Naive thymus-derived CD8-positive, alpha-beta T cell (primary cell): ENCODE measurements at regions not wholly inside any gene's neighbourhood (a gene's known extent, or its start where the extent isn't known, plus 50 kb on each side); places are given as distances from the start of the nearest gene placed in this dataset.
"Not testable (repeated sequence)": the region's sequence is repeated elsewhere in the genome, so short reads cannot be mapped to it uniquely, and the experiment has no call there.

Experiments
- ATAC-seq, 2 donors: fragments of 150-1000 bp; cut with Tn5 transposase in 1 of 2; sonication (Bioruptor Pico), chemical (Tn5 transposase) in 1 of 2; 1 replicate in 1 of 2; 2 replicates in 1 of 2; pipeline ENCODE4 v1.10.0; 2021; ENCODE audit warnings: mild to moderate bottlenecking in 2 of 2, moderate library complexity in 2 of 2
- POLR2A ChIA-PET: fragments of 350-600 bp; sonication (Branson Sonifier 250); formaldehyde crosslinking; loops from one replicate; lab custom pipeline; 2021; ENCODE audit warnings: antibody characterized with exemption; lab: Charles Lee
- DNase-seq, 10 donors: peaks; one replicate each; pipeline versions ENCODE4 v3.0.0 to v3.0.0-alpha.2; 2020 to 2022
- H3K27ac Mint-ChIP-seq, 10 donors: one replicate each; pipeline ENCODE4 v1.8.0; 2020 to 2022; ENCODE audit warnings: mild to moderate bottlenecking in 10 of 10, mixed read lengths in 10 of 10, moderate library complexity in 4 of 10, inconsistent platforms in 1 of 10
- H3K27me3 Mint-ChIP-seq, 5 donors: one replicate each; pipeline ENCODE4 v1.8.0; 2021 to 2022; ENCODE audit warnings: mixed read lengths in 5 of 5
- H3K36me3 Mint-ChIP-seq, 3 donors: one replicate each; pipeline ENCODE4 v1.8.0; 2020 to 2022; ENCODE audit warnings: mixed read lengths in 3 of 3, mild to moderate bottlenecking in 2 of 3, inconsistent platforms in 1 of 3
- H3K4me1 Mint-ChIP-seq, 4 donors: one replicate each; pipeline ENCODE4 v1.8.0; 2021 to 2022; ENCODE audit warnings: mixed read lengths in 4 of 4
- H3K4me3 Mint-ChIP-seq, 10 donors: one replicate each; pipeline ENCODE4 v1.8.0; 2020 to 2022; ENCODE audit warnings: mild to moderate bottlenecking in 10 of 10, mixed read lengths in 10 of 10, moderate library complexity in 6 of 10, inconsistent platforms in 1 of 10
- H3K9me3 Mint-ChIP-seq, 9 donors: one replicate each; pipeline ENCODE4 v1.8.0; 2020 to 2022; ENCODE audit warnings: mixed read lengths in 9 of 9, mild to moderate bottlenecking in 3 of 9, inconsistent platforms in 1 of 9, moderate library complexity in 1 of 9

GRCh38 chr5:19142713-19143414 lies 845.1 kb downstream of the CDH18 start:
- peaks cover 0 to 22% (median 12%) of the 10 kb centered on the region in 9 donors for H3K9me3 Mint-ChIP-seq
- ATAC-seq = not testable (repeated sequence)

DNA sequence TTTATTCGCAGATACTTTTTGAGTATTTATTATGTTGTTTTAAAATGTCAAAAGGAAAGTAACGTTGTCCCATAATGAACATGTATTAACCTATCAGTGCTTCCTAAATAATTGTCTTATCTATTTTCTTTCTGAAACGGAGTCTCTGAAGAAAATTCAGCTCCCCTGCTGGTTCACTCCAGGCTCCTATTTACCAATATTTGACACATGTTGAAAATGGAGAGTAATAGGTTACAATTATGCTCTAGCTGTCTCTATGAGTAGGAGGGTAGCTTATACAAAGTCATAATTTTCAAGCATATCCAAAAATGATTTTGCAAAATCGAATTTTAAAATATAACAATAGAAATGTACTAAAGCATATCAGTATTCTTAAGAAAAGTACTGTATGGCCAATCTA lies 844.1 kb downstream of the CDH18 start:
- Mint-ChIP-seq H3K4me1 (no peaks in the 10 kb centered on the region), H3K27ac (no peak overlapping the region), H3K9me3 (peaks cover 2 to 24% (median 12%) of the 10 kb centered on the region in 9 donors), H3K27me3 (no peaks in the 10 kb centered on the region), H3K4me3 (no peak overlapping the region), H3K36me3 (no peaks in the 10 kb centered on the region)
- ATAC-seq (no peak), DNase-seq (no peak)
- POLR2A ChIA-PET = no interaction called here

More at GRCh38 chr5:19142713-19143414, 845.1 kb downstream of the CDH18 start:
- DNase-seq, H3K27ac Mint-ChIP-seq, H3K36me3 Mint-ChIP-seq, POLR2A ChIA-PET, H3K27me3 Mint-ChIP-seq, H3K4me1 Mint-ChIP-seq, H3K4me3 Mint-ChIP-seq: not testable (repeated sequence)

DNA sequence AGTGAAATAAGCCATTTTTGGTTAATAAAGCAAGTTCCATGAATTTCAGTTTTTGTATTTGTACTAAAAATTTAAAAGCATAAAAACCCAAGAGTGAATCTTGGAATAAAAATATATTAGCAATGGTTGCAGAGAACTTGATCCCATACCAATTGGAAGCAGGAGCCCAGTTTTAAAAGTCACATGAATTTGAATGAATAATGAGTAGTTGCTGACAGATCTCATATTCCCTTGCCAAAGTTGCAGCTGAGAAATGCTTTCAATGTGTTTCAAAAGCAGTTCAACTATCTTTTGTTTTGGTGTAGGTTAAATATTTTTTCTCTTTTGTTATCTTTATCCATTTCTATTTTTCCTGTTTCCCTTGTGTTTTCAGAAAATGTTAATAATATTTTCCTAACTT lies 818.6 kb downstream of the CDH18 start:
- Mint-ChIP-seq H3K4me1 (no peaks in the 10 kb centered on the region), H3K4me3 (no peak overlapping the region), H3K27me3 (no peaks in the 10 kb centered on the region), H3K27ac (no peak overlapping the region), H3K9me3 (peaks cover 0 to 6% (median 0%) of the 10 kb centered on the region in 9 donors), H3K36me3 (no peaks in the 10 kb centered on the region)
- no peak for DNase-seq
- ATAC-seq = no peak
- POLR2A ChIA-PET = no interaction called here

DNA sequence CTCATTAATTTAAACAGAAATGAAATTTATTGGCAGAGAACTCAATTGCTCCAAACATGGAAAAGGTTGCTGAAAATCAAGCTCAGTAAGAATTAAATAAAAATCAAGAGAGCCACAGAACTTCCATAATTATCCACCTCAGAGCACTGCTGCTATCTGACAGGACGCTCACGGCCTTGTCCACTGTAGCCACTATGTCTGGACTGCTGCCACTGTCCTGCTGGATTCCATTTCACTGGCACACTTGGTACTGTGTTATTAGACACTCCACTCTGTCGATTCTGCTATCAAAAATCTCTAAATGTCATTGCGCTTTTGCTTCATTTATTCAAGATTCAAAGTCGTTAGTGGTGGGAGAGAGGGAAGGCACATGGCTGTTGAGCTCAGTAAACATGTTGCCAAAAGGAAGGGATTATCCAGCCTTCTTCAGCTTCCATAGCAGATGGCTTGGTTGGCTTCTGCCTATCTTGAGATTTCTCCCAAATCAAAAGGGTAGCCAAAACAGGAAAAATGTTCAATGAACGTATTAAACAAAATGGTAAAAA lies 815.0 kb downstream of the CDH18 start:
- Mint-ChIP-seq H3K9me3 (peaks cover 0 to 3% (median 0%) of the 10 kb centered on the region in 9 donors), H3K4me3 (no peak overlapping the region)
- no peak for ATAC-seq

DNA sequence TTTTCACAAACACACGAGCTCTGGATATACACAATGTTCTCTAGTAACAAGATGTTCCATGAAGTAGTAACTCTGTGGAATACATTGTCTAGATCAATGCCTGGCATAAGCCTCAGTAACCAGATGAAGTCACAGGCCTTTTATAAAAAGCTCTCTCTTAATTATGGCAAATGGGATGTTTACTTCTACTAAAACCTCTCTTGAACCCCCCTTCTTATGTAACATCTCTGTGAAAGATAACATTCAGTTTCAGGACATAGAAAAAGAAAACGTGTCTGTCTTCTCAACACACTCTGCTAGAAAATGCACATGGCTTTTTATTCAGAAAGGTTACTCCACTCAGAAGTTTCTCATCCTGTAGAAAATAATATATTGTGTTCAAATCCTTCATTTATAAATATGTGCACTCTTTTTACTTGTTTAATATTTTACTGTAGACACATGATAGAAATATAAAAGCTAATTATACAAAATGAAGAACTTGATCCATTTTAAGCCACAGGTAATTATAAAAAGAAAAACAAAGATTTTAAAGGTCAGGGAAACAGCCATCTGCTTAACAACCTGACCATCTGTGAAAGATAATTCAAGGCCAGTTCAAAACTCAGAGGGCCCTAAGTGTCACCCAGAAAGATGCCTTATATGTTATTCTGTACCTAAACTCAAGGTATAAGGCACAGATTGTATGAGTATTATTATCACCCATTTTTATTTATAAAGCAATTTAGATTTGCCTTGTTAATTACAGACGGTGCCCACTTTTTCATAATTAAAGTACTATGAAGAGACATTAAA lies 812.0 kb downstream of the CDH18 start:
- POLR2A ChIA-PET = no interaction called here
- DNase-seq = no peak
- Mint-ChIP-seq H3K27me3 (no peaks in the 10 kb centered on the region), H3K4me3 (no peak overlapping the region), H3K27ac (no peak overlapping the region), H3K4me1 (no peaks in the 10 kb centered on the region), H3K9me3 (peaks cover 0 to 3% (median 0%) of the 10 kb centered on the region in 9 donors), H3K36me3 (no peaks in the 10 kb centered on the region)
- ATAC-seq = no peak

More for the DNA sequence above, 815.0 kb downstream of the CDH18 start:
- no peak for DNase-seq
- Mint-ChIP-seq H3K27ac (no peak overlapping the region), H3K4me1 (no peaks in the 10 kb centered on the region), H3K27me3 (no peaks in the 10 kb centered on the region), H3K36me3 (no peaks in the 10 kb centered on the region)
- POLR2A ChIA-PET = no interaction called here

DNA sequence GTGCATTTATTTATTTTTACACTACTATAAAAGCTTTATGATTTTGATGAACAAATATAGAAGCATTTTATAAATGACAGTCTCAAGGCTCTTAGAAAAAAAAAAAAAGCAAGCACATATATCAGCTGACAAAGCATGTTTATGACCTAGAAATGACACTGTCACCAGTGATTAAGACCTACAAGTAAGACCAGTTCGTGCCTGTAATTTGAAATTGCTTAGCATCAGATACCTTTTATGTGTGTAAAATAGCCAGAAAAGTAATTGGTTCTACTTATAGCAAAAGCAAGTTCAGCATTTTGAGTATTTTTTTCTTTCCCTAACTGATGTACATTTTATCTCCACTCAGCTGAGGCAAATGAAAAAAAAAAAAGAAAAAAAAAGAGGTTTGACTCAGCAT lies 808.4 kb downstream of the CDH18 start:
- DNase-seq (no peak), ATAC-seq (no peak)
- no peaks in the 10 kb centered on the region for H3K27me3 Mint-ChIP-seq
- POLR2A ChIA-PET = no interaction called here
- H3K27ac Mint-ChIP-seq = no peak overlapping the region
- H3K9me3 Mint-ChIP-seq = peaks cover 0 to 3% (median under 1%) of the 10 kb centered on the region in 9 donors
- no peaks in the 10 kb centered on the region for H3K36me3 Mint-ChIP-seq
- H3K4me1 Mint-ChIP-seq = no peaks in the 10 kb centered on the region
- no peak overlapping the region for H3K4me3 Mint-ChIP-seq

GRCh38 chr5:19189176-19189575 lies 798.8 kb downstream of the CDH18 start:
- Mint-ChIP-seq H3K9me3 (peaks cover 0 to 26% (median 6%) of the 10 kb centered on the region in 9 donors), H3K27ac (no peak overlapping the region), H3K36me3 (no peaks in the 10 kb centered on the region), H3K4me1 (no peaks in the 10 kb centered on the region), H3K27me3 (no peaks in the 10 kb centered on the region), H3K4me3 (no peak overlapping the region)
- DNase-seq = no peak
- ATAC-seq = no peak
- POLR2A ChIA-PET = no interaction called here

DNA sequence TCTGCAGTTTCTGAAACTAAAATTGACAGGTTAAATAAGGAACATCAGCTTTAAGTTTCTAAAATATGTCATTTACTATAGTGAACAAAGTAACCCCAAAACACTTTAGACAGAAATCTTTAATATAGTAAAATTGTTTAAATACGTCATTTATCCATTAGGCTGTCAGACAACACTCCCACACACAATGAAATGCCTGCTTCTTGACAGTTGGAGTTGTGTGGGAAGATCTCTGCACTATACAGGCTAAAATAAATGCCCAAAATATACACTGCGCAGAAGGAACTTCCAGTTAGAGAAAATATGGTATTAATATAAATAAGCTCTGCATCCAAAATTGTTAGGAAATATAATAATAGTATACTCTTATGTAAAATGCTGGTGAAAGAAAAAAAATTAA lies 794.4 kb downstream of the CDH18 start:
- Mint-ChIP-seq H3K9me3 (peaks cover 0 to 26% (median 6%) of the 10 kb centered on the region in 9 donors), H3K4me1 (no peaks in the 10 kb centered on the region), H3K27me3 (no peaks in the 10 kb centered on the region), H3K4me3 (no peak overlapping the region), H3K27ac (no peak overlapping the region), H3K36me3 (no peaks in the 10 kb centered on the region)
- ATAC-seq (no peak), DNase-seq (no peak)
- POLR2A ChIA-PET = no interaction called here

DNA sequence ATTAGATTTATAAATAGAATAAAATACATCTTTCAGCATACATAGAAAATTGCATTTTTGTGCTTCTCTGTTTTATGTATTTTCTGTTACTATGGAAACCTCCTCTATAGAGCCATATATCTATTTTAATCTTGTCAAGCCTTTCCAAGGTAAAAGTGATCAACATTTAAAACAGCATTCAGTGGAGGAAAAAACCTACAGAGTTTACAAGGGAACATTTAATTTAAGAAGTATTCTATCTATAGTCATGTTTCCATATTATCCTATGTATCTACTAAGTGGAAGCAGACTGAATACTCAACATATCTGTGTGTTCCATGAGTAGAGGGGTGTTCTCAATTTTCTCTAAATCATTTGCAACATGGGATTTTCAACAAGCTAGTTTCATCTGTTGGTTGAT lies 791.4 kb downstream of the CDH18 start:
- POLR2A ChIA-PET = no interaction called here
- H3K9me3 Mint-ChIP-seq = peaks cover 0 to 26% (median 4%) of the 10 kb centered on the region in 9 donors

DNA sequence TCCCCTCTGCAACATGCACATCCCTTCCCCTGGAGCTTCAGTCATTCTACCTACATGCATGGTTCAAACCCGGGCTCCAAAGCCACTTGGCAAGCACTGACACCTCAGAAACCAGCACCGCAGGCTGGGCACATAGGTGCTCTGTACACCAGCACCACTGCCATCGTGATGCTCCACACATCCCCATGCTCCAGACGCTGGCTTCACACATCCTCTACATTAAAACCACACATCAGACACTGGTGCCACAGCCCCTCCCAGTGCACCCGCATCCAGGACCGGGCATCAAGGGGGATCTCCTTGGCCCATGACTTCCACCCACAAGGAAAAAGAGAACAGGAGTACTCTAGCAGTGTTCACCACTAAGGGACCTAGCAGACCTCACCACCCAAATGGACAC lies 787.7 kb downstream of the CDH18 start:
- Mint-ChIP-seq H3K27ac (no peak overlapping the region), H3K4me1 (no peaks in the 10 kb centered on the region), H3K36me3 (no peaks in the 10 kb centered on the region), H3K9me3 (peaks cover 0 to 24% (median 5%) of the 10 kb centered on the region in 9 donors), H3K4me3 (no peak overlapping the region), H3K27me3 (no peaks in the 10 kb centered on the region)
- no peak for ATAC-seq
- no peak for DNase-seq
- POLR2A ChIA-PET = no interaction called here

More for the DNA sequence above, 791.4 kb downstream of the CDH18 start:
- no peaks in the 10 kb centered on the region for H3K4me1 Mint-ChIP-seq
- no peak overlapping the region for H3K4me3 Mint-ChIP-seq
- H3K36me3 Mint-ChIP-seq = no peaks in the 10 kb centered on the region
- H3K27ac Mint-ChIP-seq = no peak overlapping the region
- ATAC-seq (no peak), DNase-seq (no peak)
- H3K27me3 Mint-ChIP-seq = no peaks in the 10 kb centered on the region

DNA sequence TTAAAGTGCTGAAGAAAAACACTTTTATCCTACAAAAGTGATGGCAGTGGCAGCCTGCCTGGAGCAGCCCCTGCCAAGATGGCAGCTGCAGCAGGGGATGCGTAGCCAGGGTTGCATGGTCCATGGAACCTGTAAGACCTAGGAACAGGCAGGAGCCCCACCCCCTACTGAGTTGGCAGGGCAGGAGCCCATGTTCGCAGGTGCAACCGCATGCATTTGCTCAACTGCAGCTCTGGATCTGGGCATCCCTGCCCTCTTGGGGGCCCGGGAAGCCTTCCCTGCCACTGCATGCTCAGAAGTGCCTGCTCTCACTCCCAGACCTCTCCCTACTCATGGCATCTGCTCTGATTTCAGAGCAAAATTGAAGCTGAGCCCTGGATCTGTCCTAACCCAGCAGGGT lies 779.6 kb downstream of the CDH18 start:
- no peak for ATAC-seq
- Mint-ChIP-seq H3K9me3 (peaks cover 6 to 37% (median 11%) of the 10 kb centered on the region in 9 donors), H3K4me1 (no peaks in the 10 kb centered on the region), H3K4me3 (no peak overlapping the region), H3K27ac (no peak overlapping the region), H3K27me3 (no peaks in the 10 kb centered on the region), H3K36me3 (no peaks in the 10 kb centered on the region)
- DNase-seq = no peak
- POLR2A ChIA-PET = no interaction called here

- H3K9me3 Mint-ChIP-seq = peaks cover 2 to 43% (median 11%) of the 10 kb centered on the region in 9 donors
- H3K36me3 Mint-ChIP-seq = no peaks in the 10 kb centered on the region
- H3K27ac Mint-ChIP-seq = no peak overlapping the region
- no peak for ATAC-seq
- POLR2A ChIA-PET = no interaction called here
- no peaks in the 10 kb centered on the region for H3K27me3 Mint-ChIP-seq
- H3K4me3 Mint-ChIP-seq = no peak overlapping the region
- no peak for DNase-seq
- H3K4me1 Mint-ChIP-seq = no peaks in the 10 kb centered on the region
Measured at GRCh38 chr5:19210886-19211285, 777.1 kb downstream of the CDH18 start.

GRCh38 chr5:19229179-19229835 lies 758.7 kb downstream of the CDH18 start:
- ATAC-seq (no peak), DNase-seq (no peak)
- H3K4me1 Mint-ChIP-seq = no peaks in the 10 kb centered on the region
- H3K27me3 Mint-ChIP-seq = no peaks in the 10 kb centered on the region
- no peaks in the 10 kb centered on the region for H3K36me3 Mint-ChIP-seq
- no peak overlapping the region for H3K4me3 Mint-ChIP-seq
- peaks cover 0 to 19% (median 3%) of the 10 kb centered on the region in 9 donors for H3K9me3 Mint-ChIP-seq
- no peak overlapping the region for H3K27ac Mint-ChIP-seq
- POLR2A ChIA-PET = no interaction called here
